ENCODE measurements at regions not wholly inside any gene's neighbourhood (a gene's known extent, or its start where the extent isn't known, plus 50 kb on each side); places are given as distances from the start of the nearest gene placed in this dataset.

- CTCF ChIA-PET (ENCODE audit: partially characterized antibody), result interaction anchor here (0.5 to 2.5 kb wide), 3 partner anchors 8 to 150 kb away, joined by 3 to 7 read pairs (median 3); no protein-coding TSS in a partner anchor
- POLR2A ChIA-PET (ENCODE audit: partially characterized antibody), result no interaction called here
Observed at GRCh38 chr14:54132496-54132895, 175.9 kb upstream of the BMP4 start.

More at GRCh38 chr14:54132496-54132895, 175.9 kb upstream of the BMP4 start:
- Histone ChIP-seq H2BK5ac (ENCODE audit: low read depth, low read length) (no peak overlapping the region), H3K9me3 (ENCODE audit: insufficient read depth in 2 of 2, low read depth in 1 of 2, low read length in 1 of 2) (no peaks in the 10 kb centered on the region), H3K23ac (ENCODE audit: insufficient read length) (no peak overlapping the region), H2BK20ac (ENCODE audit: low read length) (no peak overlapping the region), H2BK120ac (replicated peaks; ENCODE audit: low read depth, low read length) (no peak overlapping the region), H3K27me3 (replicated peaks in 1 of 4; ENCODE audit: control insufficient read depth in 3 of 4, extremely low read depth in 1 of 4, insufficient read depth in 3 of 4, low read length in 3 of 4) (no peaks in the 10 kb centered on the region), H3K4me3 (ENCODE audit: extremely low read depth in 1 of 4, insufficient read depth in 2 of 4, low read depth in 3 of 4, low read length in 4 of 4) (no peak overlapping the region), H3K14ac (ENCODE audit: insufficient read length) (no peak overlapping the region), H3K9ac (replicated peaks in 1 of 4; ENCODE audit: extremely low read depth in 1 of 4, low read depth in 3 of 4, low read length in 3 of 4) (no peak overlapping the region), H3K79me2 (ENCODE audit: control insufficient read depth in 1 of 2, insufficient read depth in 2 of 2, low read length in 2 of 2) (no peaks in the 10 kb centered on the region), H4K20me1 (replicated peaks in 1 of 2; ENCODE audit: control insufficient read depth in 1 of 2, insufficient read depth in 2 of 2, low read length in 2 of 2) (no peaks in the 10 kb centered on the region), H3K23me2 (ENCODE audit: low read depth, low read length) (no peaks in the 10 kb centered on the region), H3K56ac (replicated peaks; ENCODE audit: insufficient read length, low read depth, low read length) (no peak overlapping the region), H2BK12ac (ENCODE audit: low read depth, low read length) (no peak overlapping the region), H3K4ac (replicated peaks; ENCODE audit: insufficient read length, low read depth, low read length) (no peak overlapping the region), H2BK15ac (ENCODE audit: low read length) (no peak overlapping the region), H4K91ac (replicated peaks; ENCODE audit: insufficient read length, low read length) (no peak overlapping the region), H3K79me1 (ENCODE audit: low read depth, low read length) (no peaks in the 10 kb centered on the region), H3K18ac (ENCODE audit: extremely low read depth, low read length) (no peak overlapping the region), H2AFZ (ENCODE audit: low read length) (no peak overlapping the region), H2AK5ac (ENCODE audit: low read depth, low read length) (no peak overlapping the region), H3K27ac (ENCODE audit: low read depth, low read length) (no peak overlapping the region), H3K4me2 (ENCODE audit: insufficient read depth in 1 of 2, low read depth in 2 of 2, low read length in 2 of 2) (no peak overlapping the region), H4K8ac (ENCODE audit: extremely low read depth, insufficient read depth, low read length) (no peak overlapping the region), H4K5ac (ENCODE audit: insufficient read length, low read depth, low read length) (no peak overlapping the region), H3K4me1 (replicated peaks in 1 of 4; ENCODE audit: control insufficient read depth in 3 of 4, insufficient read depth in 4 of 4, low read length in 3 of 4) (no peaks in the 10 kb centered on the region), H3K36me3 (ENCODE audit: control insufficient read depth in 2 of 4, insufficient read depth in 4 of 4, low read length in 3 of 4) (no peaks in the 10 kb centered on the region)
- no peak for TF ChIP-seq CTBP2 (IDR thresholded peaks at IDR 0.05; ENCODE audit: borderline replicate concordance, insufficient read depth, insufficient read length, low read length)
- TF ChIP-seq, protein P1, sequence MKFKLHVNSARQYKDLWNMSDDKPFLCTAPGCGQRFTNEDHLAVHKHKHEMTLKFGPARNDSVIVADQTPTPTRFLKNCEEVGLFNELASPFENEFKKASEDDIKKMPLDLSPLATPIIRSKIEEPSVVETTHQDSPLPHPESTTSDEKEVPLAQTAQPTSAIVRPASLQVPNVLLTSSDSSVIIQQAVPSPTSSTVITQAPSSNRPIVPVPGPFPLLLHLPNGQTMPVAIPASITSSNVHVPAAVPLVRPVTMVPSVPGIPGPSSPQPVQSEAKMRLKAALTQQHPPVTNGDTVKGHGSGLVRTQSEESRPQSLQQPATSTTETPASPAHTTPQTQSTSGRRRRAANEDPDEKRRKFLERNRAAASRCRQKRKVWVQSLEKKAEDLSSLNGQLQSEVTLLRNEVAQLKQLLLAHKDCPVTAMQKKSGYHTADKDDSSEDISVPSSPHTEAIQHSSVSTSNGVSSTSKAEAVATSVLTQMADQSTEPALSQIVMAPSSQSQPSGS (IDR thresholded peaks at IDR 0.05; ENCODE audit: low read length), result no peak
- no peak for TF ChIP-seq TBP (IDR thresholded peaks at IDR 0.05; ENCODE audit: low read depth, low read length)
- TF ChIP-seq RFX5 (IDR thresholded peaks at IDR 0.05; ENCODE audit: borderline replicate concordance, low read depth, low read length), result no peak
- TF ChIP-seq POU5F1 (IDR thresholded peaks at IDR 0.05; ENCODE audit: low read depth, low read length), result no peak
- DNase-seq (ENCODE audit: low read depth in 1 of 2, low spot score in 2 of 2), result no peak
- no peak for FAIRE-seq
- 93% methylated on average over 3 of the region's 3 CpGs; no CpG with 5 or more reads in 1 of the 2 experiments for WGBS, 2 experiments (ENCODE audit: extremely low coverage in 1 of 2, insufficient coverage in 1 of 2, insufficient read length in 1 of 2, insufficient replicate concordance in 2 of 2, low coverage in 1 of 2, low lambda C conversion rate in 2 of 2, missing lambda C conversion rate in 1 of 2)
